ENCODE measurements at regions not wholly inside any gene's neighbourhood (a gene's known extent, or its start where the extent isn't known, plus 50 kb on each side); places are given as distances from the start of the nearest gene placed in this dataset.
"Not testable (repeated sequence)": the region's sequence is repeated elsewhere in the genome, so short reads cannot be mapped to it uniquely, and the experiment has no call there.

DNA sequence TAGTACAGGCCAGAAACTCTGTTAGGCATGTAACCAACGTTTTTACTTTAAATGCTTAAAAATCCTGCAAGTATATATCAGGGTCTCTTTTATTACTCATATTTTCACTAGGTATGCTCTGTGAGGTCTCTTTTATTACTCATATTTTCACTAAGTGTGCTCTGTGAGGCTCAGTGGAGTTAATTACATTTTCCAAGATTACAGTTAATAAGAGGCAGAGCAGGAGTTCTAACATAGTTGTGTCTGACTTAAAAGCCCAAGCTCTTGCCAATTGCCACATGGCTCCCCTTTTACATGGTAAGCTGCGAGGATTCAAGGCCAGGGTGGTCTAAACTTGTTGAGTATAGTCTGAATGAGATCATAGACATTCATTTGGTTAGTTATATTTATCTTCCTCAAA is 81.0 kb upstream of the ARMCX2 start:
- in situ Hi-C loops (cut with MboI; ENCODE audit: low sequenced_read_pairs, unreplicated experiment), result no loop called here

DNA sequence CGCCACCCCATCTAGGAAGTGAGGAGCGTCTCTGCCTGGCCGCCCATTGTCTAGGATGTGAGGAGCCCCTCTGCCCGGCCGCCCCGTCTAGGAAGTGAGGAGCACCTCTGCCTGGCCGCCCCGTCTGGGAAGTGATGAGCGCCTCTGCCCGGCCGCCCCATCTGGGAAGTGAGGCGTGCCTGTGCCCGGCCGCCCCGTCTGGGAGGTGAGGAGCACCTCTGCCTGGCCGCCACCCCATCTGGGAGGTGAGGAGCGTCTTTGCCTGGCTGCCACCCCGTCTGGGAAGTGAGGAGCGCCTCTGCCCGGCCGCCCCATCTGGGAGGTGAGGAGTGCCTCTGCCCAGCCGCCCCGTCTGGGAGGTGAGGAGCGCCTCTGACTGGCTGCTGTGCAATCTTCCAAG is 79.2 kb upstream of the ARMCX2 start:
- DNase-seq (ENCODE audit: low spot score); in situ Hi-C loops (cut with MboI; ENCODE audit: low sequenced_read_pairs, unreplicated experiment): not testable (repeated sequence)

More for the DNA sequence above, 81.0 kb upstream of the ARMCX2 start:
- DNase-seq (ENCODE audit: low spot score), result no peak
- TF ChIP-seq, protein P1, sequence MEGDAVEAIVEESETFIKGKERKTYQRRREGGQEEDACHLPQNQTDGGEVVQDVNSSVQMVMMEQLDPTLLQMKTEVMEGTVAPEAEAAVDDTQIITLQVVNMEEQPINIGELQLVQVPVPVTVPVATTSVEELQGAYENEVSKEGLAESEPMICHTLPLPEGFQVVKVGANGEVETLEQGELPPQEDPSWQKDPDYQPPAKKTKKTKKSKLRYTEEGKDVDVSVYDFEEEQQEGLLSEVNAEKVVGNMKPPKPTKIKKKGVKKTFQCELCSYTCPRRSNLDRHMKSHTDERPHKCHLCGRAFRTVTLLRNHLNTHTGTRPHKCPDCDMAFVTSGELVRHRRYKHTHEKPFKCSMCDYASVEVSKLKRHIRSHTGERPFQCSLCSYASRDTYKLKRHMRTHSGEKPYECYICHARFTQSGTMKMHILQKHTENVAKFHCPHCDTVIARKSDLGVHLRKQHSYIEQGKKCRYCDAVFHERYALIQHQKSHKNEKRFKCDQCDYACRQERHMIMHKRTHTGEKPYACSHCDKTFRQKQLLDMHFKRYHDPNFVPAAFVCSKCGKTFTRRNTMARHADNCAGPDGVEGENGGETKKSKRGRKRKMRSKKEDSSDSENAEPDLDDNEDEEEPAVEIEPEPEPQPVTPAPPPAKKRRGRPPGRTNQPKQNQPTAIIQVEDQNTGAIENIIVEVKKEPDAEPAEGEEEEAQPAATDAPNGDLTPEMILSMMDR (IDR thresholded peaks at IDR 0.05; ENCODE audit: borderline replicate concordance, control extremely low read depth, extremely low read depth, insufficient read depth, missing control alignments), result no peak

DNA sequence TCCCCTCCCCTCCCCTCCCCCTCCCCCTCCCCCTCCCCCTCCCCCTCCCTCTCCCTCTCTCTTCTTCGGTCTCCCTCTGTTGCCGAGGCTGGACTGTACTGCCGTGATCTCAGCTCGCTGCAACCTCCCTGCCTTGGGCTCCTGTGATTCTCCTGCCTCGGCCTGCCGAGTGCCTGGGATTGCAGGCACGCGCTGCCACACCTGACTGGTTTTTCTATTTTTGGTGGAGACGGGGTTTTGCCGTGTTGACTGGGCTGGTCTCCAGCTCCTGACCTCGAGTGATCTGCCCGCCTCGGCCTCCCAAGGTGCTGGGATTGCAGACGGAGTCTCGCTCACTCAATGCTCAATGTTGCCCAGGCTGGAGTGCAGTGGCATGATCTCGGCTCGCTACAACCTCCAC is 78.8 kb upstream of the ARMCX2 start:
- DNase-seq (ENCODE audit: low spot score); in situ Hi-C loops (cut with MboI; ENCODE audit: low sequenced_read_pairs, unreplicated experiment): not testable (repeated sequence)

DNA sequence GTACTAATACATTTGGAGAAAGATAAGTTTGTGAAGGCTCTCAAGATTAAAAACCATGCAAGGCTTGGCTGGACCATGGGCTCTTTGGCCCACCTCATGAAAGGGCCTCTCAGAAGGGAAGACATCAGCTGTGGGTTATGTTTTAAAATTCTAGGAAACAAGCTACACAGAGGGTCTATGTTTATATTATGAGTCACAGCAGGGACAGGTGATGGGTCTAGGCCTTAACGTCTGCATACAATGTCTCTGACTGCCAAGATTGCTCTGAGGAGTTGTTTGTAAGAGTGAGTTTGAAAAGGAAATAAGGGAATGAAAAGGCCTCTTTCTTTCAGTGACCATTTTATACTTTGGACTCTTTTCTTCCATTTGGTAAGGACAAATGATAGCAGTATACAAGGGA is 77.0 kb upstream of the ARMCX2 start:
- TF ChIP-seq, protein P1 (IDR thresholded peaks at IDR 0.05; ENCODE audit: borderline replicate concordance, control extremely low read depth, extremely low read depth, insufficient read depth, missing control alignments), result no peak
- in situ Hi-C loops (cut with MboI; ENCODE audit: low sequenced_read_pairs, unreplicated experiment), result no loop called here
- DNase-seq (ENCODE audit: low spot score), result no peak

DNA sequence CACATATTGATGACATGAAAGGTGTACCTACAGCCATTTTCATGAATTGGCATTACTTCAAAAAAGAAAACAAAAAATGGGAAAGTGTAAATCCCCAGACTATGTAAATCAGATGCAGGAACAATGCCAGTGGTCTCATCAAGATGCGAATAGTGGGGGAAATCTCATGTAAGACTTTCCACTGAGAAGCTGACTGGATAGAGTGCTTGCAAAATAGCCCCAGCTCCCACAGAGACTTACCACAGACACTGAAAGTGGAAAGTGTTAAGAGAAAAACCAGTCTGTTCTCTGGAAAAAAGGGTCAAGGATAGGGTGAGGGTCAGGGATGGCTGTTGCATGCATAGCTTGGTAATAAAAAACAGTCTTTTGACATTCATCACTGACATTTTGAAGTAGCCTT is 73.2 kb upstream of the ARMCX2 start:
- in situ Hi-C loops (cut with MboI; ENCODE audit: low sequenced_read_pairs, unreplicated experiment), result no loop called here

DNA sequence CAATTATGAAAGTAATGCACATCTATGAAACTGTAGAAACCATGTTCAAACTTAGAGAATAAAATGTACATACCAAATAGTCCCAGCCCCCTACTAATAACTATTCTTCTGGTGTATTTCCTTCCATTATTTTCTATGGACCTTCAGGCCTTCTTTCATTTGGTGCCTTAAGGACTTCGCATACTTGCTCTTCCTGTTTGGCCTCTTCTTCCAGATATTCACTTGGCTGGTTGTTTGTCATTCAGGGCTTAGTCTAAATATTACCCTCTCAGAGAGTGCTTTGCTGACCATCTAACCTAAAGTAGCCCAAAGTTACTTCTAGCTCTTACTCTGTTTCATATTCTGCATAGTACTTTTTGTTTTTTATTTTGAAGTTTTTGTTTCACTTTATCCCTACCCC is 70.3 kb upstream of the ARMCX2 start:
- TF ChIP-seq, protein P1 (IDR thresholded peaks at IDR 0.05; ENCODE audit: borderline replicate concordance, control extremely low read depth, extremely low read depth, insufficient read depth, missing control alignments), result no peak
- in situ Hi-C loops (cut with MboI; ENCODE audit: low sequenced_read_pairs, unreplicated experiment), result no loop called here
- DNase-seq (ENCODE audit: low spot score), result no peak

More for the DNA sequence above, 73.2 kb upstream of the ARMCX2 start:
- no peak for DNase-seq (ENCODE audit: low spot score)
- TF ChIP-seq, protein P1 (IDR thresholded peaks at IDR 0.05; ENCODE audit: borderline replicate concordance, control extremely low read depth, extremely low read depth, insufficient read depth, missing control alignments), result no peak
